Cardiac fibroblast (primary cell): ENCODE measurements at regions not wholly inside any gene's neighbourhood (a gene's known extent, or its start where the extent isn't known, plus 50 kb on each side); places are given as distances from the start of the nearest gene placed in this dataset.
"Not testable (repeated sequence)": the region's sequence is repeated elsewhere in the genome, so short reads cannot be mapped to it uniquely, and the experiment has no call there.

Experiments used
- DNase-seq, 2 donors: peaks; one replicate each; pipeline versions ENCODE4 v3.0.0 to v3.0.0-alpha.2; 2010; ENCODE audit warnings: low read depth in 2 of 2
- H3K4me3 ChIP-seq, 2 donors: replicated peaks in 1 of 2; 1 replicate in 1 of 2; 2 replicates in 1 of 2; pipeline ENCODE4 v1.5.1; 2011; ENCODE audit warnings: low read depth in 2 of 2, low read length in 2 of 2, mild to moderate bottlenecking in 2 of 2, moderate library complexity in 1 of 2
- CTCF ChIP-seq: IDR thresholded peaks from one replicate; pipeline ENCODE4 v1.5.1; 2011; ENCODE audit warnings: low read depth, mild to moderate bottlenecking, low read length, inconsistent platforms

GRCh38 chr1:187721216-187721615 is 892.5 kb downstream of the PLA2G4A start:
- DNase-seq: no peak
- H3K4me3 ChIP-seq: no peak overlapping the region
- TF ChIP-seq CTCF: no peak

GRCh38 chr1:187725216-187725615 is 896.5 kb downstream of the PLA2G4A start:
- no peak overlapping the region for H3K4me3 ChIP-seq
- TF ChIP-seq CTCF: no peak
- DNase-seq: no peak

GRCh38 chr1:187733232-187733631 is 904.5 kb downstream of the PLA2G4A start:
- DNase-seq: no peak
- no peak for TF ChIP-seq CTCF
- H3K4me3 ChIP-seq: no peak overlapping the region

GRCh38 chr1:187734427-187734826 is 905.7 kb downstream of the PLA2G4A start:
- no peak for DNase-seq
- TF ChIP-seq CTCF: no peak
- H3K4me3 ChIP-seq: no peak overlapping the region

GRCh38 chr1:187744665-187745064 is 915.9 kb downstream of the PLA2G4A start:
- no peak overlapping the region for H3K4me3 ChIP-seq
- no peak for TF ChIP-seq CTCF
- DNase-seq: no peak

- no peak overlapping the region for H3K4me3 ChIP-seq
- no peak for DNase-seq
- TF ChIP-seq CTCF: no peak
These were observed 926.8 kb downstream of the PLA2G4A start for GRCh38 chr1:187755536-187755935.

- H3K4me3 ChIP-seq, DNase-seq: not testable (repeated sequence)
These were observed 927.9 kb downstream of the PLA2G4A start for GRCh38 chr1:187756684-187757083.

GRCh38 chr1:187759825-187760333 is 931.1 kb downstream of the PLA2G4A start:
- TF ChIP-seq CTCF: no peak
- no peak for DNase-seq
- no peak overlapping the region for H3K4me3 ChIP-seq
